GM19395 (cell line): ENCODE measurements at regions not wholly inside any gene's neighbourhood (a gene's known extent, or its start where the extent isn't known, plus 50 kb on each side); places are given as distances from the start of the nearest gene placed in this dataset.
"Not testable (repeated sequence)": the region's sequence is repeated elsewhere in the genome, so short reads cannot be mapped to it uniquely, and the experiment has no call there.

Experiments used
- ATAC-seq: cut with Tn5 transposase; IDR thresholded peaks from one replicate; pipeline ENCODE4 v1.9.1; 2021; ENCODE audit warnings: mild to moderate bottlenecking, moderate library complexity; ENCODE audit not compliant: unreplicated experiment

GRCh38 chr6:74448850-74449249 lies 752.8 kb downstream of the CD109 start:
- ATAC-seq: no peak

GRCh38 chr6:74447013-74447412 lies 751.0 kb downstream of the CD109 start:
- ATAC-seq: peak; percentile 93

GRCh38 chr6:74439123-74439811 lies 743.3 kb downstream of the CD109 start:
- ATAC-seq: peak; percentile 56

GRCh38 chr6:74438395-74438794 lies 742.4 kb downstream of the CD109 start:
- not testable (repeated sequence) for ATAC-seq

GRCh38 chr6:74434171-74434570 lies 738.2 kb downstream of the CD109 start:
- no peak for ATAC-seq

- no peak for ATAC-seq
These were observed 736.0 kb downstream of the CD109 start for GRCh38 chr6:74431873-74432580.

GRCh38 chr6:74420221-74420620 lies 724.2 kb downstream of the CD109 start:
- no peak for ATAC-seq

GRCh38 chr6:74415056-74415455 lies 719.1 kb downstream of the CD109 start:
- no peak for ATAC-seq

- no peak for ATAC-seq
These were observed 714.6 kb downstream of the CD109 start for GRCh38 chr6:74410630-74411029.

- ATAC-seq: peak; percentile 92
These were observed 713.4 kb downstream of the CD109 start for GRCh38 chr6:74409447-74409846.

- ATAC-seq: no peak
These were observed 712.8 kb downstream of the CD109 start for GRCh38 chr6:74408844-74409243.

- ATAC-seq: no peak
These were observed 708.4 kb downstream of the CD109 start for GRCh38 chr6:74404366-74404765.

- no peak for ATAC-seq
These were observed 706.8 kb downstream of the CD109 start for GRCh38 chr6:74402781-74403180.

- ATAC-seq: not testable (repeated sequence)
These were observed 682.4 kb downstream of the CD109 start for GRCh38 chr6:74378437-74378836.

GRCh38 chr6:74369556-74369993 lies 673.6 kb downstream of the CD109 start:
- no peak for ATAC-seq

GRCh38 chr6:74368746-74369145 lies 672.7 kb downstream of the CD109 start:
- ATAC-seq: no peak

GRCh38 chr6:74366634-74367033 lies 670.6 kb downstream of the CD109 start:
- no peak for ATAC-seq

GRCh38 chr6:74362391-74362790 lies 666.4 kb downstream of the CD109 start:
- no peak for ATAC-seq

GRCh38 chr6:74357321-74357720 lies 661.3 kb downstream of the CD109 start:
- no peak for ATAC-seq

- no peak for ATAC-seq
These were observed 660.4 kb downstream of the CD109 start for GRCh38 chr6:74356391-74356790.

- ATAC-seq: no peak
These were observed 651.0 kb downstream of the CD109 start for GRCh38 chr6:74346936-74347535.

GRCh38 chr6:74343804-74344203 lies 647.8 kb downstream of the CD109 start:
- ATAC-seq: no peak
